ENCODE measurements at regions not wholly inside any gene's neighbourhood (a gene's known extent, or its start where the extent isn't known, plus 50 kb on each side); places are given as distances from the start of the nearest gene placed in this dataset.

GRCh38 chr1:95437781-95438180, 203.8 kb downstream of the RWDD3 start:
- H3K4me1 ChIP-seq (ENCODE audit: control insufficient read depth in 1 of 2, insufficient read depth in 2 of 2, low read length in 2 of 2): no peaks in the 10 kb centered on the region
- TF ChIP-seq CTCF (IDR thresholded peaks at IDR 0.05): no peak
- Mint-ChIP-seq H3K9me3 (peaks cover 0 to 9% (median 6%) of the 10 kb centered on the region in 7 donors), H3K4me3 (no peak overlapping the region), H3K4me1 (no peaks in the 10 kb centered on the region), H3K27ac (peak overlapping the region in 1 of 7 donors; percentile 13), H3K36me3 (no peaks in the 10 kb centered on the region), H3K27me3 (ENCODE audit: low read depth in 3 of 3) (no peaks in the 10 kb centered on the region)
- no peak for DNase-seq
- no peak overlapping the region for H2AFZ ChIP-seq (ENCODE audit: insufficient read depth, low read depth, low read length, poor library complexity, severe bottlenecking)
- H3K9ac ChIP-seq (ENCODE audit: insufficient read depth, low read length, poor library complexity, severe bottlenecking): no peak overlapping the region
- no peaks in the 10 kb centered on the region for H3K36me3 ChIP-seq (replicated peaks in 1 of 2; ENCODE audit: control insufficient read depth in 1 of 2, insufficient read depth in 2 of 2, low read length in 2 of 2)
- no peak overlapping the region for H3K4me2 ChIP-seq (replicated peaks; ENCODE audit: extremely low read depth, low read length, poor library complexity, severe bottlenecking)
- no peaks in the 10 kb centered on the region for H4K20me1 ChIP-seq (ENCODE audit: insufficient read depth, low read length)
- H3K4me3 ChIP-seq (replicated peaks in 1 of 3; ENCODE audit: low read depth in 2 of 3, low read length in 3 of 3): no peak overlapping the region
- H3K27ac ChIP-seq (ENCODE audit: low read depth in 1 of 2, low read length in 2 of 2): no peak overlapping the region
- 58% methylated on average over 2 of the region's 6 CpGs for WGBS (ENCODE audit: insufficient coverage)
- H3K27me3 ChIP-seq (ENCODE audit: control insufficient read depth in 2 of 2, insufficient read depth in 2 of 2, low read length in 2 of 2): no peaks in the 10 kb centered on the region
- H3K9me3 ChIP-seq (replicated peaks in 1 of 2; ENCODE audit: control insufficient read depth in 1 of 2, insufficient read depth in 1 of 2, low read length in 2 of 2): no peaks in the 10 kb centered on the region
- no peaks in the 10 kb centered on the region for H3K79me2 ChIP-seq (ENCODE audit: insufficient read depth, low read length)
- intact Hi-C loops (cut with micrococcal nuclease): no loop called here

GRCh38 chr1:95438218-95438948, 204.4 kb downstream of the RWDD3 start:
- H3K27me3 Mint-ChIP-seq (ENCODE audit: low read depth in 3 of 3): no peaks in the 10 kb centered on the region
- H3K4me3 Mint-ChIP-seq: no peak overlapping the region
- H3K36me3 ChIP-seq (replicated peaks in 1 of 2; ENCODE audit: control insufficient read depth in 1 of 2, insufficient read depth in 2 of 2, low read length in 2 of 2): no peaks in the 10 kb centered on the region
- no peak overlapping the region for H2AFZ ChIP-seq (ENCODE audit: insufficient read depth, low read depth, low read length, poor library complexity, severe bottlenecking)
- intact Hi-C loops (cut with micrococcal nuclease): no loop called here
- no peak overlapping the region for H3K9ac ChIP-seq (ENCODE audit: insufficient read depth, low read length, poor library complexity, severe bottlenecking)
- no peak for TF ChIP-seq CTCF (IDR thresholded peaks at IDR 0.05)
- no peaks in the 10 kb centered on the region for H3K9me3 ChIP-seq (replicated peaks in 1 of 2; ENCODE audit: control insufficient read depth in 1 of 2, insufficient read depth in 1 of 2, low read length in 2 of 2)
- H3K4me1 Mint-ChIP-seq: no peaks in the 10 kb centered on the region
- no peaks in the 10 kb centered on the region for H3K4me1 ChIP-seq (ENCODE audit: control insufficient read depth in 1 of 2, insufficient read depth in 2 of 2, low read length in 2 of 2)
- no peaks in the 10 kb centered on the region for H4K20me1 ChIP-seq (ENCODE audit: insufficient read depth, low read length)
- WGBS (ENCODE audit: insufficient coverage): no CpG with 5 or more reads among the region's 4 CpGs
- no peak overlapping the region for H3K27ac Mint-ChIP-seq
- no peak overlapping the region for H3K4me3 ChIP-seq (replicated peaks in 1 of 3; ENCODE audit: low read depth in 2 of 3, low read length in 3 of 3)
- DNase-seq: no peak
- H3K36me3 Mint-ChIP-seq: no peaks in the 10 kb centered on the region
- no peak overlapping the region for H3K4me2 ChIP-seq (replicated peaks; ENCODE audit: extremely low read depth, low read length, poor library complexity, severe bottlenecking)
- H3K27ac ChIP-seq (ENCODE audit: low read depth in 1 of 2, low read length in 2 of 2): no peak overlapping the region
- peaks cover 0 to 9% (median 4%) of the 10 kb centered on the region in 7 donors for H3K9me3 Mint-ChIP-seq
- no peaks in the 10 kb centered on the region for H3K27me3 ChIP-seq (ENCODE audit: control insufficient read depth in 2 of 2, insufficient read depth in 2 of 2, low read length in 2 of 2)
- H3K79me2 ChIP-seq (ENCODE audit: insufficient read depth, low read length): no peaks in the 10 kb centered on the region

Data from CD14-positive monocyte (primary cell).